OCI-M1 (cell line): ENCODE measurements at regions not wholly inside any gene's neighbourhood (a gene's known extent, or its start where the extent isn't known, plus 50 kb on each side); places are given as distances from the start of the nearest gene placed in this dataset.

ENCODE experiments used
- DNase-seq: peaks from one replicate; lab custom pipeline; 2025; lab: John Stamatoyannopoulos, UW

DNA sequence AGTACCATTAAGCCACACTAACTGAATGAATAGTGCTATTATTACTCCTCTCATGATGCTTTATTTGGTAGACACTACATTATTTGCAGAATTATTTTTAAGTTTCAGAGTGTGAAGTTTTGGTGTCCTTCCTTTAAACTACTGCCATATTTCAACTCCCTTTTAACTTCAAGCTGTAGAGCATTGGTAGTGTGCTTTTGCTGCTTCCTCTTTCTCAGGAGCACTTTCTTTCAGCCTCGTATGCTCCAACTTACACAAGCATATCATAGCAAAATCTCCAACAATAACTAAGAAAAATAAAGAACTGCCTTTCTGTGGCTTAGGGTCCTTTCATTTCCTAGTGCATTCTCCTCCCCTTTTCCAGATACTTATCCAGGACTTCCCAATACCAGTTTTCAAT lies 476.4 kb upstream of the AGTR1 start:
- peak; percentile 69 for DNase-seq

DNA sequence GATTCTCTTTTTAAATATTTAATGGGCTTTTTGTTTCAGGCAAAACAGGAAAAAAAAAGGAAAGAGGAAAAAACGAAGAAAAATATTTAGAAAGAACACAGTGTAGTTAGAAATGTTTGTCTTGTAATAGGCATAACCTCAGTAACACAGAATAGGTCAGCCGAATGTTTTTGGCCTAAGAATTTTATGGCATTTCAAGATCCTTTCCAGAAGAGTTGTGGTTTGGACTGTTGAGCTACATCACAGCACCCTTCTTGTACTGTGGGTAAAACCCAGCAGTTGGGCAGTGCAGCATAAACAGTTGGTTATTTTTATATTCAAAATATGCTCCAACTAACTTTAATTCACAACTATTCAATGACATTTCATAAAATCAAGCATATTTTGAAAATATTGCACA lies 474.4 kb upstream of the AGTR1 start:
- no peak for DNase-seq

DNA sequence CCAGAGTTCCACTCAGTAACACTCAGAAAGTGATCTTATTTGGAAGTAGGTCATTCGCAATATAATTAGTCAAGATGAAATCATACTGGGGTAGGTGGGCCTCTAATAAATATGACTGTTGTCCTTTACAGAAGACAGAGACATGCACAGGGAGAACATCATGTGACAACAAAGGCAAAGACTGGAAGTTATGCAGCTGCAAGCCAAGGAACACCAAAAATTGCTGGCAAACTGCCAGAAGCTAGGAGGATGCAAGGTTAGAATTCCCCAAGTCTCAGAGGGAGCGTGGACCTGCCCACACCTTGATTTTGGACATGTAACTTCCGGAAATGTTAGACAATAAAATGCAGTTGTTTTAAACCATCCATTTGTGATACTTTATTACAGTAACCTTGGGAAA lies 471.5 kb upstream of the AGTR1 start:
- DNase-seq, result no peak

DNA sequence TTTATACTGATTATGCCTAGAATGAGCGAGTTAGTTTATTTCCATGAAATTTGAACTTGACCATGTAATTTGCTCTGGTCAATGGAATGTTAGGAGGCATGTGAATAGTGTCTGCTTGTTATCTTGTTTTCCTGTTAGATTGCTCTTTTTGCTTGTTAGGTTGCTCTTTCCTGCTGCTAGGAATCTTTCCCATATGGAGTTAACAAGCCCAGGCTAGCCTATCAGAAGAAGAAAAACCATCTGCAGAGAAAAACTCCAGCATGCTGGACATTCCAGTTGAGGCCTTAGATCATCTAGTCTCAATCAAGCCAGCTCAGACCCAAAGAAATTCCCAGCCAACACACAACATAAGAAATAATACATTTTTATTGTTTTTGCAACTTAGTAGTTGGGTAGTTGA lies 470.2 kb upstream of the AGTR1 start:
- no peak for DNase-seq

DNA sequence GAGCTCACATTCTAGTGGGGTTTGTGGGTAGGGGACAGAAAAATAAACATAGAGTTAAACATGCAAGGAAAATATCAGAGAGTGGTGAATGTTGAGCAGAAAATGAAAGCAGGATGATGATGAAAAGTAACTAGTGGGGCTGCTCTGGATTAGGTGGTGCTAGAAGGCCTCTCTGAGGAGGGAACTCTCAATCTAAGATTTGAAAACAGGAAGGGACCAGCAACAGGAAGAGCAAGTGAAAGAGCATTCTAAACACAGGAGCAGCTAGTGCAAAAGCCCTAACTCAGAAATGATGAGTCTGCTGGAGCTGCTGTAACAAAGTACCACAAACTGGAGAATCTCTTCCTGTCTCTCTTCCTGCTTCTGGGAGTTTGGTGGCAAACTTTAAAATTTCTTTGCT lies 468.6 kb upstream of the AGTR1 start:
- peak; percentile 50 for DNase-seq

DNA sequence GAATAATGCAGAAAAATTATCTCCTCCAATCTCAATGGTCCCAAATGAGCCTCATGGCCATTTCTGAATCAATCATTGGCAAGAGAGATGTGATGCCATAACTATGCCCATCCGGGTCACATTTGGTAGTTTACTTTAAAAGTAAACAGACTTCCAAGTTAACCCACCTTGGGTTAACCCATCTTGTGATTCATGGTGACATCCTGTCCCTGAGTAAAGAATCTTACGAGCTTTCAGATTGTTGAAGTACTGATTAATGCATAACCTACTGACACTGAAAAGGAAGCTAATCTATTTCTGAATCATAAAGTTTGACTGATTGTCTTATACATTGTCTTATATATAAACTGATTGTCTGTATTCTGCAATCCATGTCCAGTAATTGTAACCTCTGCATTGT lies 467.2 kb upstream of the AGTR1 start:
- DNase-seq, result no peak

DNA sequence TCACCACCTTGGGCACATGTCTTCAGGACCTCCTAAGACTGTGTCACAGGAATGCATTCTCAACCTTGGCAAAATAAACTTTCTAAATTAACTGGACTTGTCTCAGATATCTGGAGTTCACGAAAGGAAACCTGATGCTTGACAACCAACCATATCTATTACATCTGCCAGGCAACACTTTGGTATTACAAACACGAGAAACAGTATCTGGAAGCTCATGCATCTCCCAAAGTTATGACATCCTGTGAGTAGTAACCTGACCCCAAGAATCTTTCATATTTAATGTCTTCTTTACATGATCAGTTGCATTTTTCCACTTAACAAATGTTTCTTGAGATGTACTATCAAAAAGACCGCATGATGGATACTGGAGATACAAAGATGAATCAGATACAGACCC lies 465.3 kb upstream of the AGTR1 start:
- no peak for DNase-seq

DNA sequence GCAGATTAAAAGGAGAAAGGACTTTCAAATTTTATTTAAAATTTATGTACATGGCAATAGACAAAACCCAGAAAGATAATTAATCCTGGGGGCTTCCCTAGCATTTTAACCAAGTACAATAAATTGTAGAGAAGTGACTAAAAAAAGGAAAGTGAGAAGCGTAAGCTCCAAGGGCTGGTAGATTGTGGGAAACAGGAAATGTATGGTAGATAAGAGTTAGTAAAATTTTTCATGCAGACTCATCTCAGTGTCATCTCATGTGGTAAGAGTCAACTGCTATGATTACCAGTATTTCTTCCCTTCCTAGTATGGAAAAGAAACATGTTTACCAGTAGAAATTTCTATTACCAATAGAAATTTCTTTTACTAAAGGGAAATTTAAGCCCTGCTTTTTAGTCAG lies 464.3 kb upstream of the AGTR1 start:
- DNase-seq, result peak; percentile 71

DNA sequence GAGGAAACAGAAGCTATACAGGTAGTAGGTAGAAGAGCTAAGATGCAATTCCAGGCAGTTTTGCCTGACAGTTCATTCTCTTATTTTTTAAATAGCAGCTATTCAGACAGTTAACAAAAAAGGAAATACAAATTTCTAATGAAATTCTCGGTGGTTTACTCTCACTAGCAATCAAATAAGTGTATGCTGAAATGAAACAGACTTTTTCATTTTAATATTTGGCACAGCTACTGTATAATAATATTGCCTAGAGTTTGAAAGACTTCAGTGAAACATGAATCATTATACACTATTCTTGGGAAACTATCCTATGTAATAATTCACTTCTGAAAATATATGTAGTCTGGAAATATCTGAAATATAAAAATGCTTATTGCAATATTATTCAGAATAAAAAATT lies 463.2 kb upstream of the AGTR1 start:
- DNase-seq, result no peak

DNA sequence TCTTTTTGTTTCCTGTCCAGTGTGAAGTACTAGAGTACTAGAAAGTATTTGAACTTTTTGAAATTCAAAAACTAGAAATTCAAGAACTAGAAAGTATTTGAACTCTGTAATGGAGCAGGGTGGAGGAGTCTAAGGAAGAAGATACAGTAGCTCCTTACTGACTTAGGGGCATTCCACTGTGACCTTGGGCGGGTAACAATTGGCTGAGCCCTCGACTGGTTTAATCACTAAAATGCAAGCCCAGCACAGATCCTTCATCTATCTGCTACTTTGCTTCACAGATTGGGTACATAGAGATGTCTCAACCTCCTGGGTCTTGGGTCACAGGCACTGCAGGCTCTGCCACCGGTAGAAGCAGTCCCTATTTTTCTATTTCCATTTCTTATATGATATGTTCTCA lies 462.1 kb upstream of the AGTR1 start:
- DNase-seq, result no peak

DNA sequence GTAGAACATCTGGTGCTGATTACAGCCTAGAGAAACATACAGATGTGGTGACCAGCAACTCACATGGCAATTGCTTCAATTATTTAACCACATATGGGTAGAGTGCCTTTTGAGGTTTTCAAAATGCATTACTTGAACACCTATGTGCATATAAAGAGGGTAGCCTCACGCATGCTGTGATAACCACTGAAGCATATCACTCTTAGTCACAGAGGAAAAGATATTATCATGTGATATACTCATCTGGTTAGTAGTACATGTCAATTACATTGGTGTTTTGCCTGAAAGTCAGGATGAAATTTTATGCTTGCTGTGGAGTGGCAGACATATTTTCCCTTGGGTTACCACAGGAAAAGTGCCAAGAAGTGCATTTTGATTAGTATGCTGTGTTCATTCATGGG lies 459.3 kb upstream of the AGTR1 start:
- DNase-seq, result no peak

DNA sequence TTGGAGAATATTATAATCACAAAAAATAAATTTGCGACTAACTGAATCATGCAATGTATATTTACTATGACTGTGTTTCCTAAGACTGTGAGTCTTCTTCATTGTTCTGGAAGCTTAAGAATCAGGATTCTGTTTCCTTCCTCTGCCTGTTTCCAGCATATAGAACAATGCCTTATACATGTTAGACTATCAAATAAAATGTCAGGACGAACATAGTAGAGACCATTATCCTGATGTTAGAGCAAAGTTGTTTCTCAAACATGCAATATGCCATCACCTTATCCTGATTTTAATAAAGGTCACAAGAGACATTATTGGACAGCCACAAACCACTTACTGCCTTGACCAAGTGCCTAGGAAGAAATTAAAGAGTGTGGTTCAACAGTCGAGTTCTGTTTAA lies 457.4 kb upstream of the AGTR1 start:
- DNase-seq, result no peak

DNA sequence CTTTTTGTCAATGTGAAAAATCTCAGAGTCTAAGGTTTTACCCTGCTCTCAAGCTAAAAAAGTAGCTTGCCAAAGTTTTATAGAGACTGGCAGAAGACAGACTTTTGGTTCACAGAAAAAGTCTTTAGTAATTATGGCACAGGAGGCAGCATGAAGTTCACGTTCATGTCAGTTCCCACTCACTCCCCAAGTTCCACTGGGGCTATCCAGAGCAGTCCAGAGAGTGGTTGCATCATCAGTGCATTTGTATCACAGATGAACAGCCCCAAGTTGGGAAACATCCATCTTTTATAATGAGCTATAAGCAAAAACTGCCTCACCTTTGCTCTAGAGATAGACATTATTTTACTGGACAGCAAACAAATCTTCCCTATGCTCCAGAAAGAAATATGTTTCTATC lies 454.1 kb upstream of the AGTR1 start:
- DNase-seq, result no peak

DNA sequence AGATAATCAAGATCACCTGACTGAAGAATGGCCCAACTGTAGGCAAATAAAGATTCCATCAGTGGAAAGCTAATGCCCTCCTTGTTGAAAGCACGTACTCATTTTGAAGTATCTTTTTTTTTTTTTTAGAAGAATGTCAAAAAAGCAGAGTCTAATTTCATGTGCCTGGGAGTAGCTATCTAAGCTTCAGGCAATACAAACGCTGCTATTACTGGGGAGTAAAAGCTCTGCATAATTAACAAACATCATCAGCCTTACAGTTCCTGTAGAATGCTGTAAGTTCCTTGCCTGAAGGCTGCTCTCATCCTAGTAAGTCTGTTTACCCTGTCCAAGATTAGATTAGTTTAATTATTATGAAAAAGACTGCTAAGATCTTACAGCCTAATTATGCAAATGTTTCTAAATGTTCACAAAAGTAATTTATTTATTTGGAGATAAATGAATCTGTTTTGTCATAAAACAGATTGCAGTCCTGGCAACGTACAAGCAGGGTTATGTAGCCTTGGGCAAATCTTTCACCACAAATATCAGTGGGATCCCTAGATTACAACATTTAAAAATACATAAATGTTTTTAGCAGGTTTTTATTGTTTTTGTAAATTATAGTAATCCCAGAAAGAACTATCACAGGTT lies 451.3 kb upstream of the AGTR1 start:
- no peak for DNase-seq

DNA sequence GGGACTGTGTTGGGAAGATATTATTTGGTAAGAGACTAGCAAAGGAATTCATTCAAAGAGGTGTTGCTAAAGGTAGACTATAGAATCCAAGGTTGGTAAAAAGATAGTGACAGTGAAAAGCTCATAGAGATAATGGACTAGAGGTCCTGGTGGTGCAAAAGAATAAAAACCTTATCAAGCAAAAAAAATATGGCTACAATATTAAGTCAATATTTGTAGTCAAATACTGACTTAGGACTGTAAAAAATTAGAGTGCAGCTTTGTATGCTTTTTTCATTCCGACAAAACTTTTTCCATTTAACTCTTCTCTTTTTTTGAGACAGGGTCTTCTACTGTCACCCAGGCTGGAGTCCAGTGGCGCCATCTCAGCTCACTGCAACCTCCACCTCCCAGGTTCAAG lies 444.0 kb upstream of the AGTR1 start:
- no peak for DNase-seq

DNA sequence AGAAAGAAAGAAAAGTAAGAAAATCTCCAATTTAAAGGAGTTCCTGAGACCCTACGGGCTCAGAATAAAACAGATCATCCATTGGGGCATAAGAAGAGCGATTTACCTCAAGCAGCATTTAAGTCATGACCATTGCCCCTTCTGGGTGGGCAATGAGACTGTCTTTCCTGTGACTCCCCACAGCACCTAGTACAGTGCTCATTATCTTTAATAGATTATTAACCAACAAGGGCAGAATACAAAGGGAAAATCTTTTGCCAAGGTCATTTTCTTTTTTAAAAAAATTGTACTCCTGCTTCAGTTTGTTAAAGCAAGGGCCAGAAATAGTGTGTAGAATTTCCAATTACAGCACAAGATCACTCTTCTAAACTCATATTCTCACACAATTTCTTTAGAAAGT lies 443.3 kb upstream of the AGTR1 start:
- DNase-seq, result no peak

DNA sequence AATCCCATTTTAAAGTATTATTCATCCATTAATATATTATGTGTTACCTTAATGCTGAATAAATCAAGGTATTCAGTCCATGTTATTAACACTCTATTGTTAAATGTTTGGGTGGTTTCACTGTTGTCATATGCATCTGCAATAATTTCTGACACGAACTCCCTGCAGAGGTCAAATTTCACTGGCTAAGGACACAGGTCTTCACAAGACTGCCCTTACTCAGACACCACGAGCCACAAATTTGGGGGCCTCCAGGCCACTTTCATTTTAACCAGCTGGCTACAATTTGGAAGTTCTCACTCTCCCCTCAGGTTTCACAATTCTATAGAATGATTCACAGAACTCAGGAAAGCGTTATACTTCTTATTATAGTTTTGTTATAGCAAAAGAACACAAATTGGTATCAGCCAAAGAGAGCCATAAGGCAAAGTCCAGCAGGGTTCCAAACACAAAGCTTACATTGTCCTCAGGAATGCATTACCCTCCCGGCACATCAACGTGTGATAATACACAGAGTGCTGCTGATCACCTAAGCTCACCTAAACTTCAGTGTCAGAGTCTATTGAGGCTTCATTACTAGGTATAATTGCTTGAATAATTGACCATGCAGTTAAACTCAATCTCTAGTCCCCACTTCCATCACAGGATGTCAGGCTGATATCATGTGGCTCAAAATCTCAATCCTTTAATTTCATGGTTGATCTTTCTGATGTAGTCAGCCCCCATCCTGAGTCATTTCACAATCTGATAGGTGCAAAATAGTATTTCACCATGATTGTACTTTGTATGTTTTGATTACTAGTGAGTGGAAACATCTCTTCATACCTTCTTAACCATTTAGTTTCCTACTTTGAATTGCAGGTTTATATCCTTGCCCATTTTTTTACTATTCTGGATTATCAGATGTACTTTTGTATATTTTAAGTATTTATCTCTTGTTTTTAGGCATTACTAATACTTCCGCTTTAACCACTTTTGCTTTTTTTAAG lies 441.4 kb upstream of the AGTR1 start:
- DNase-seq, result no peak

DNA sequence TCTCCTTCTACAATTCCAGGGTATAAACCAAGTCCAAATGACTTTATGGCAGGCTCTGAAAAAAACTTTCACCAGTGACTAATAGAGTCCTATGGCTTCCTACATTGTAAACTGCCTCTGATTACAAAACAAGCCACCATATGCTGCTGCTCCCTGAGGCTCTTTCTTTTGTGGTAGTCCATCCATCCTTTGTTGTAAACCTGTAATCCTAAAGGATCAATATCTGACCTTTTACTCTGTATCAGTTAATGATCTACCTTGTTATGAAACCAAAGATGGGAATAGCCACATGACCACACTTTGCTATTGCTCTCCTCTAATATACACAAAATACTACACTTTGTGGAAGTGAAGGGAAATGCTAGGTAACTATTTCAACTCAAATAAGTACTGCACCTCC lies 434.7 kb upstream of the AGTR1 start:
- DNase-seq, result no peak

DNA sequence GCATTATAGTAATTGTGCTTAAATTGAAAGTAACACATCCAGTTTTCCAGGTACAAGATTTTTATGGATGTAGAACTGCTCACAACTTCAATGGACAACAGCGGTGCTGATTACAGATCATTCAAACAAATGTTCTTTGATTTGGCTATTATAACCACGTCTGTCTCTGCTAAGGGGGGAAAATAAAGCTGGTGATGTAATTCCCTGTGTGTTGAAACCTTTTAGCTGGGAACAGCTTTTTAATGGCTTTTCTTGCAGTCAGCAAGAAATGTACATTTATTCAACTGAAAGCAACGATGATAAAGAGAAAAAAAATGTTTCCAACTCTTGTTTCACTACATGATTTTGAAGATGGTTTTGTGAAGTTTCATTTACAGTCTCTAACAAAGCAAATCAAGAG lies 431.9 kb upstream of the AGTR1 start:
- no peak for DNase-seq

DNA sequence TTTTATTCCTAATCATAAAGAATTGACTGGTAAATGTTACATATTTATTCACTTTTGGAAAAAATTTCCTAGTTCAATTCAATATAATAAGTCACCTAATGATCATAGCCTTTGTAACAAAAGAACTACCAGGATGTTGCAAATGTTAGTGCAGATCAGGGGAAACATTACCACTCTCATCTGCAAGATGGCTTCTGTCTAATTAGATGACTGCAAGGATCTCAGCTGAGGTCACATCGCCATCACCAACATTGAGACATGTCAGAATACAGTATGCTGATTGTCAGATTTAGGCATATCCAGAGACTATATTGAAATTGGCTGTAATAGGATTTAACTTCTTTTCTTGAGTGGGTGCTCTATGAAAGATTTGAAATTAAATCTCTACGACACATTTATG lies 431.4 kb upstream of the AGTR1 start:
- no peak for DNase-seq

DNA sequence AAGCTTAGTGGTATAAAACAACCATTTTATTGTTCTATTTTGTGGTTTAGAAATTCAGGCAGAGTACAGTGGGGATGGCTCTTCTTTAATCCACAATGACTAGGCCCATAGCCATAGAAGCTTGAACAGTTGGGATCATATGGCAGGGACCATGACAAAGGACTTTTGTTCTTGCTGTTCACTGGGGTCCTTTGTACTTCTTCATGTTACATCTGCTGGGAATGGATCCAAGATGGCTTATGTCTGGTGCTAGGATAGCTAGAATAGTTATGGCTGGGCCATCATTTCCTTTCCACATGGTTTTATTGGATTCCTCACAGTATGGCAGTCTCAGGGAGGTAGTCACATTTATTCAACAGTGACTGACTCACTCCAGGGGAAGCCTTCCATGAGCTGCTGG lies 427.9 kb upstream of the AGTR1 start:
- DNase-seq, result no peak

DNA sequence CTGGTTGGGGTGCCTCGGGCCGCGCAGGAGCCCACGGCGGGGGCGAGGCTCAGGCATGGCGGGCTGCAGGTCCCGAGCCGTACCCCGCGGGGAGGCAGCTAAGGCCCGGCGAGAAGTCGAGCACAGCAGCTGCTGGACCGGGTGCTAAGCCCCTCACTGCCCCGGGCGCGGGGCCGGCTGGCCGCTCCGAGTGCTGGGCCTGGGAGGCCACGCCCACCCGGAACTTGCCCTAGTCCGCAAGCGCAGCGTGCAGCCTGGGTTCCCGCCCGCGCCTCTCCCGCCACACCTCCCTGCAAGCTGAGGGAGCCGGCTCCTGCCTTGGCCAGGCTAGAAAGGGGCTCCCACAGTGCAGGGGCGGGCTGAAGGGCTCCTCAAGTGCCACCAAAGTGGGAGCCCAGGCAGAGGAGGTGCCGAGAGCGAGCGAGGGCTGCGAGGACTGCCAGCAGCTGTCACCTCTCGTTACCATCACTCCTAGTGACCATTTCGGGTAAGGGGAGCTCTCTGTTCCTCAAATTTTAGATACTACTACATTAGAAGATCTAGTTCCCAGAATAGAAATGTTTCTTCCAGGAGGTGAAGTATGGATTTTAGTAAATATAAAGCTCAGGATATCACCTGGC lies 417.0 kb upstream of the AGTR1 start:
- DNase-seq, result no peak

DNA sequence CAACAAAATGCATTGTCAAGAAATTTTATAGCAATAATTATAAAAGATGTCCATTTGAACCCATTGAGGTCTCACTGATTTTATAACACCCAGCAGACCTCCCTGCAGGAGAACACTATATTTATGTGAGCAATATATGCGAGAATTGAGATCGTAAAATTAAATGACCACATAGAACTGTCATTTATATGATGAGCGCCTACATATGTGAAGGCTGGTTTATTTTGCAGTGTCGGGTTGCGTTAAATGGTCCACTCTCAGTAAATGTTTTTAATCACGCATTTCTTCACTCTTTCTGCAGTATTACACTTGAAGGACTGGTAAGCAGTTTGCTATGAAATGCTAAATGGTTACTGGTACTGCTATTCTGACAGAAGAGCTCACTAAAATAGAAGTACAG lies 408.5 kb upstream of the AGTR1 start:
- no peak for DNase-seq
